ENCODE measurements at regions not wholly inside any gene's neighbourhood (a gene's known extent, or its start where the extent isn't known, plus 50 kb on each side); places are given as distances from the start of the nearest gene placed in this dataset.

DNA sequence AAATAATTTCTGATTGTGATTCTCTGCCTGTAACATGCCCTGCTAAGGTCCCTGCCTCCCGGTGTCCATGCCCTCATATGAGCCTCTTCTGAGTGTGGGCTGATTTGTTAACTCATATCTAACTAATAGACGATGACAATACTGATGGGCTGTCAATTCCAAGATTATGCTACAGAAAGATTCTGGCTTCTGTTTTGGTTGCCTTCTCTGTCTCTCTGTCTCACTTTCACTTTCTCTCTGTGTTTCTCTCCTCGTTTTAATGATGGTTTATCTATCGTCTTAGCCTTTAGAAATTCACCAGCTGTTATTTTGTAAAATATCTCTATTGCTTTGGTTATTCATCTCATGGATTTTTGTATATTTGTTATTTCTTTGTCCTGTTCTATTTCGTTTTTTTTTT, 312.5 kb upstream of the ANXA10 start:
- Histone ChIP-seq H3K4me1 (ENCODE audit: control insufficient read depth, extremely low read depth, insufficient read depth, low read length) (no peaks in the 10 kb centered on the region), H3K27ac (ENCODE audit: control insufficient read depth, insufficient read depth, low read length) (no peak overlapping the region), H4K20me1 (ENCODE audit: control insufficient read depth, extremely low read depth, insufficient read depth, low read length) (no peaks in the 10 kb centered on the region), H3K27me3 (ENCODE audit: control insufficient read depth, extremely low read depth, insufficient read depth, low read length) (no peaks in the 10 kb centered on the region), H3K4me2 (ENCODE audit: control insufficient read depth, extremely low read depth, insufficient read depth, low read depth, low read length) (no peak overlapping the region), H3K36me3 (ENCODE audit: control insufficient read depth in 2 of 2, extremely low read depth in 1 of 2, insufficient read depth in 2 of 2, low read length in 2 of 2) (no peaks in the 10 kb centered on the region), H3K9me3 (ENCODE audit: control insufficient read depth, low read depth, low read length) (no peaks in the 10 kb centered on the region), H3K9ac (ENCODE audit: control insufficient read depth, extremely low read depth, insufficient read depth, low read length) (no peak overlapping the region), H3K4me3 (ENCODE audit: control insufficient read depth in 2 of 3, extremely low read depth in 1 of 3, insufficient read depth in 2 of 3, low read depth in 1 of 3, low read length in 3 of 3) (no peak overlapping the region), H3K9me1 (ENCODE audit: control insufficient read depth, extremely low read depth, insufficient read depth, low read length) (no peaks in the 10 kb centered on the region), H3K79me2 (ENCODE audit: control insufficient read depth, insufficient read depth, low read length) (no peaks in the 10 kb centered on the region), H2AFZ (ENCODE audit: control insufficient read depth, low read length) (no peak overlapping the region)
- DNase-seq (ENCODE audit: low read depth, low spot score) (no peak), FAIRE-seq (no peak)
- TF ChIP-seq, protein P1, sequence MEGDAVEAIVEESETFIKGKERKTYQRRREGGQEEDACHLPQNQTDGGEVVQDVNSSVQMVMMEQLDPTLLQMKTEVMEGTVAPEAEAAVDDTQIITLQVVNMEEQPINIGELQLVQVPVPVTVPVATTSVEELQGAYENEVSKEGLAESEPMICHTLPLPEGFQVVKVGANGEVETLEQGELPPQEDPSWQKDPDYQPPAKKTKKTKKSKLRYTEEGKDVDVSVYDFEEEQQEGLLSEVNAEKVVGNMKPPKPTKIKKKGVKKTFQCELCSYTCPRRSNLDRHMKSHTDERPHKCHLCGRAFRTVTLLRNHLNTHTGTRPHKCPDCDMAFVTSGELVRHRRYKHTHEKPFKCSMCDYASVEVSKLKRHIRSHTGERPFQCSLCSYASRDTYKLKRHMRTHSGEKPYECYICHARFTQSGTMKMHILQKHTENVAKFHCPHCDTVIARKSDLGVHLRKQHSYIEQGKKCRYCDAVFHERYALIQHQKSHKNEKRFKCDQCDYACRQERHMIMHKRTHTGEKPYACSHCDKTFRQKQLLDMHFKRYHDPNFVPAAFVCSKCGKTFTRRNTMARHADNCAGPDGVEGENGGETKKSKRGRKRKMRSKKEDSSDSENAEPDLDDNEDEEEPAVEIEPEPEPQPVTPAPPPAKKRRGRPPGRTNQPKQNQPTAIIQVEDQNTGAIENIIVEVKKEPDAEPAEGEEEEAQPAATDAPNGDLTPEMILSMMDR (optimal IDR thresholded peaks at IDR 0.05 in 1 of 3, IDR thresholded peaks at IDR 0.05 in 1 of 3, conservative IDR thresholded peaks at IDR 0.05 in 1 of 3; ENCODE audit: extremely low read depth in 1 of 3, insufficient read depth in 2 of 3, low read length in 3 of 3), result no peak
- dilution Hi-C loops (cut with MboI; ENCODE audit: extremely low pct_ligation_motif_present, low sequenced_read_pairs), result no loop called here

DNA sequence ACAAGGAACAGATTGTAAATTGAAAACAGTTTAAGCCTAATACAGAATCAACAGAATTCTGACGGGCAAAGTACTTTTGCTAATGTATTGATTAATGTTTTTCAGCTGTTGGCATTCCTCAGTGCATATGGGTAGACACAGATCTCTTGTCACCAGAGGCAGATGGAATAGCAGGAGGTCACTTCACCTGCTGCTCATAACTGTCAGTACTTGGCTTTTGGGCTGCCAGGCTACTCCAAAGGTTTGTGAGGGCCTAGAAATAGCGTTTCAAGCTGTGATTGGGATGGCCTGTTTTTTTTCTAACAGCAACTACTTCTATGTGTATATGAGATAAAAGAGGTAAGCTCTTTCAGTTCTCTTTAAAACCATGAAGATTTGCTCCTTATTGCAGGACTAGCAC, 307.5 kb upstream of the ANXA10 start:
- Histone ChIP-seq H4K20me1 (ENCODE audit: control insufficient read depth, extremely low read depth, insufficient read depth, low read length) (no peaks in the 10 kb centered on the region), H3K27me3 (ENCODE audit: control insufficient read depth, extremely low read depth, insufficient read depth, low read length) (no peaks in the 10 kb centered on the region), H3K36me3 (ENCODE audit: control insufficient read depth in 2 of 2, extremely low read depth in 1 of 2, insufficient read depth in 2 of 2, low read length in 2 of 2) (no peaks in the 10 kb centered on the region), H3K9me1 (ENCODE audit: control insufficient read depth, extremely low read depth, insufficient read depth, low read length) (no peaks in the 10 kb centered on the region), H3K9me3 (ENCODE audit: control insufficient read depth, low read depth, low read length) (no peaks in the 10 kb centered on the region), H3K9ac (ENCODE audit: control insufficient read depth, extremely low read depth, insufficient read depth, low read length) (no peak overlapping the region), H3K27ac (ENCODE audit: control insufficient read depth, insufficient read depth, low read length) (no peak overlapping the region), H3K4me3 (ENCODE audit: control insufficient read depth in 2 of 3, extremely low read depth in 1 of 3, insufficient read depth in 2 of 3, low read depth in 1 of 3, low read length in 3 of 3) (no peak overlapping the region), H3K4me1 (ENCODE audit: control insufficient read depth, extremely low read depth, insufficient read depth, low read length) (no peaks in the 10 kb centered on the region), H3K79me2 (ENCODE audit: control insufficient read depth, insufficient read depth, low read length) (no peaks in the 10 kb centered on the region), H3K4me2 (ENCODE audit: control insufficient read depth, extremely low read depth, insufficient read depth, low read depth, low read length) (no peak overlapping the region), H2AFZ (ENCODE audit: control insufficient read depth, low read length) (no peak overlapping the region)
- no peak for DNase-seq (ENCODE audit: low read depth, low spot score)
- TF ChIP-seq, protein P1 (optimal IDR thresholded peaks at IDR 0.05 in 1 of 3, IDR thresholded peaks at IDR 0.05 in 1 of 3, conservative IDR thresholded peaks at IDR 0.05 in 1 of 3; ENCODE audit: extremely low read depth in 1 of 3, insufficient read depth in 2 of 3, low read length in 3 of 3), result no peak
- no peak for TF ChIP-seq EZH2 (IDR thresholded peaks at IDR 0.05; ENCODE audit: low read length)
- no peak for FAIRE-seq
- dilution Hi-C loops (cut with MboI; ENCODE audit: extremely low pct_ligation_motif_present, low sequenced_read_pairs), result no loop called here

All from keratinocyte (primary cell).